ENCODE measurements at regions not wholly inside any gene's neighbourhood (a gene's known extent, or its start where the extent isn't known, plus 50 kb on each side); places are given as distances from the start of the nearest gene placed in this dataset.

DNA sequence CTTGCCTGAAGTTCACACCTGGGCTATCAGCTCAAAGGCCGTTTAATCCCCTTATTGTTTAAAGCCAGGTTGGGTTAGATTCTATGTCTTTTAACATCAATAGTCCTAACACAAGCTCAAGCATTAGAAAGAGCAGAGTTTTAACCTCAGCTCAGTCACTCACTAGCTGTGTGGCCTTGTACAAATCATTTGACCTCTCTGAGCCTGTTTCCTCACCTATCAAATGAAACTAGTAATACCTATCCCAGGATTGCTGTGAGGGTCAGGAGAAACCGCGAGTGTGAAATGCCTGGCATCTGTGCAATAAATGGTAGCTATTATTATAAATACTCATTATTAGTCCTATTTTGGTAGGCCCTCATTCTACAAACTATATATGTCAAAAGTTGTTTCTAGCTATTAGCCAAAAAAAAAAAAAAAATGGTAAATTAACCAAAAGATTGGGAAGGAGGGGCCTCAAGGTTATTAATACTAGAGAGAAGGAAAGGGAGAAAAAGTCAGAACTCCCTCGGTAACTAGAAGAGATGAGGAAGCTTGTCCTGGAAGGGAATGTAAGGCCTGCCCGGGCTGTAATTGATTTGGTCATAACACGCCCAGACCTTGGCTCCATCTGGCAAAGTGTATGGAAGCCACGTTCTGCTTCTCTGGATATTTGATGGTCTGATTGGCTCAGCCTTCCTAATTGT lies 510.5 kb upstream of the PROK2 start:
- no peak for FAIRE-seq

DNA sequence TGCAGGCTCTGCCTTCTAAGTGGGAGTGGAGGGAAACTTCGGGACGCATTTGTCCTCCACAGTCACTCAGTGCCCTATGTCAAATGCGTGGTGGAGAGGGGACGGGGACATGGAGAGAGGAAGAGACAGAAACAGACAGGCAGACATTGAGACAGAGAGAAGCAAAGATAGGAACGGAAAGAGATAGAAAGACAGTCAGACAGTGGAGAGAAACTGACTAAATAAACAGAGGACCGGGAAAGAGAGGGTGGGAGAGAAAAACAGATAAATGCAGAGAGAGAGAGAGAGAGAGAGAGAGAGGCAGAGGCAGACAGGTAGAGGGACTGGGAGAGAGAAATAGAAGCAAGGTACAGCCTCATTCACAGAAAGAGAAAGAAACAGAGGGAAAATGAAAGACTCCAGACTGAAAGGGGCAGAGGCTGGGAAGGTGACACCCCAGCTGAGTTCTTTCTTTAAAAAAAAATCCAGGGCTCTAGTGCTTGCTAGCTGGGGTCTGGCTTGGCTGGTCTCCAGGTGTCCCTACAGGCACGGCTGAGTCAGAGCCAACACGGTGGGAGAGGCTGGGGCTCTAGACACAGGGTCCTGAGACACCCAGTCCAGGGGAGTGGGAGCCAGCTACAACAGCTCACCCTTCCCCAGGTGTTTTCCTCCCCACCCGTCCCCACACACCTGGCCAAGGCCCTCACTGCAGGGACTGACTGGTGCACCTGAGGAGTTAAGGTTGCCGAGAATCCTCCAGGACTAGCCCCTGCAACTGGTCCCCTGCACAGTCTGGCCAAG lies 506.1 kb upstream of the PROK2 start:
- FAIRE-seq, result no peak

DNA sequence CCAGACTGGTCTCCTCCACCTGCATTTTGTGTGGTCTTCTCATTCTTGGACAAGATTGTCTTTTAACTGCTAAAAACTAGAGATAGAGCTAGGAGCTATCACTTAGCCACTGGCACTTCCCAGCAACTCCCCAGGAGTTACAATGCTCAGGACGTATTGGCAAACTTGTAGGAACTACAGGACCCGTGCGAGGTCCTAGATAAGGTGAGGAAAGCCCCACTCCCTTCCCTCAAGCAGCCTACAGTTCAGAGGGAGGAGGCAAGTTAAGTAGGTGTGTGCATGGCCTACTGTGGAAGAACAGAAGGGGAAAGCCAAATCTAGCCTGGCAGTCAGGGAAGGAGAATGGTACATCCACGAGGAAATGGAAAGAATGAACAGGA lies 504.7 kb upstream of the PROK2 start:
- no peak for FAIRE-seq

DNA sequence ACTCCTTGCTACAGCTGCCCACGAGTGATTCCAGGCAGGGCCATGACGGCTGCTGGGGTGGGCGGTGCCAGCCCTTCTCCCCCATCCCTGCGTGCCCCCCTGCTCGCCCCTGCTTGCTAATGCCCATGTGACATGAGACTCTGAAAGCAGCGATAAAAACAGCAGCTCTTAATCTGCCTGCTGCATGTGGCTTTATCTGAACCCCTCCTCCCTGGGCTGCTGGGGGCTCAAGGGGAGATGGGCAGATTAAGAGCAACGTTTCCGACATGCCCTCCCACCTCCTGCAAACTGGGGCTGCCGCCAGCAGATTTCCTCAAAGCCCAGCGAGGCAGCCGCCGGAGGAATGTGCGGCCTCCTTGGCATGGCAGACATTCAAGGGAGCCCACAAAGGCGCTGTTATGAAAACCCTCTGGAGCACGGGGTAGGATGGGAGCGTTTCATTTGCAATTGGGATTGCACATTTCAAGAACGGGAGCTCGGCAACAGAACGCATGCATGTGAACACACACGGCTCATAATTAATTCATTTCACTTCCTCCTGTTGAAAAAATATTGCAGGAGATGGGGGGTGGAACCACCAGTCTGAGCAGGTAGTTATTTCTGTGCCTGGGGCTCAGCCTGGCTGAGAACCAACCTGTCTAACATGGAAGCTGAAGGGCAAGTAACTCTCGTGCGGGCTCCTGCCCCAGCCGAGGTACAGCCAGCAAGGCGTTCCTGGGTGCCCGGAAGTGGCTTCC lies 504.2 kb upstream of the PROK2 start:
- FAIRE-seq, result no peak

DNA sequence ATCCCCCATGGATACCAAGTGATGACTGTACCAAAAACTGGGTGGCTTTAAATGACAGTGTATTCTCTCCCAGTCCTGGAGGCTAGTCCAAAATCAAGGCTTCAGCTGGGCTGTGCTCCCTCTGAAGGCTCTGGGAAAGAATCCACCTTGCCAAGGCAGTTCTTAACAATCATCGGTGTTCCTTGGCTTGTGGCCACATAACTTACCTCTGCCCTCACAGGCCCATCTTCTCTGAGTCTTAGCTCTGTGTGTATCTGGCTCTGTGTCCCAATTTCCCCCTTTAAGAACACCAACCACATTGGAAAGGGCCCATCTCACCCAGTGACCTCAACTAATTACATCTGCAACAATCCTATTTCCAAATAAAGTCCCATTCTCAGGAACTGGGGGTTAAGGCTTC lies 503.0 kb upstream of the PROK2 start:
- no peak for FAIRE-seq

DNA sequence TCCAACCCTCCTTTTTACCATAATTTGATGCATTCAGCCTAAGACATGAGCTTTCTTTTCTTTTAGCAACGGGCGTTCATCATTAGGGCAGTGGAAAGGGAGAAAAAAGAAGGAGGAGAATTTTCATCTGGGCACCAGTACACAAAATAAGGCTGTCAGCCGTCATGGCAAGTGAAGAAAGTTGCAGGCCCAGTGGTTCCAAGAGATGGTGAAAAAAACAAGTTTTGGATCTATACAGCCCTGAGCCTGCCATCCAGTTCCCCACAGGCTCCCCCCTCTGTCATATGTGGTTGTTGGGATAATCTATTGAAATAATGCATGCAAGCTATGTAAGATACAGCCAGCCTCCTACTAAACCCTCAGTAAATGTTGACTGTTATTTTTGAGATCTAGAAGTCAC lies 500.6 kb upstream of the PROK2 start:
- no peak for FAIRE-seq

DNA sequence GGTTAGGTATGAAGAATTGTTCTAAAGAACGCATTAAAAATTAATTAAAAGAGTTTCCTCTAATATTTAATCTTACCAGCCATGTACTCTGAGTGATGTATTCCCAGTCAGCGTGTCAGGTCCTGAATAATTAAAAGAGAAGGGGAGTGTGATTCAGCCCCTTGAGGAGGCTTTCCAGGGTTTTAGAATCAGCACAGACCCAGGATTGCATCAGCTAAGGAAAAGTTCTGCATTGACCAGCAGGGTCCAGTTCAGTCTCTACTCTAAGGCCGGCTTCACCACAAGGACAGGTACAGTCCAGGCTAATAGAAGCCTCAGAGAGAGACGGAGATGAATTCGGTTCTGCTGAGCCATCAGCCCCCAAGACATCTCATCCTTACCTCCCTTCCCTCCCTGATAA lies 499.5 kb upstream of the PROK2 start:
- no peak for FAIRE-seq

DNA sequence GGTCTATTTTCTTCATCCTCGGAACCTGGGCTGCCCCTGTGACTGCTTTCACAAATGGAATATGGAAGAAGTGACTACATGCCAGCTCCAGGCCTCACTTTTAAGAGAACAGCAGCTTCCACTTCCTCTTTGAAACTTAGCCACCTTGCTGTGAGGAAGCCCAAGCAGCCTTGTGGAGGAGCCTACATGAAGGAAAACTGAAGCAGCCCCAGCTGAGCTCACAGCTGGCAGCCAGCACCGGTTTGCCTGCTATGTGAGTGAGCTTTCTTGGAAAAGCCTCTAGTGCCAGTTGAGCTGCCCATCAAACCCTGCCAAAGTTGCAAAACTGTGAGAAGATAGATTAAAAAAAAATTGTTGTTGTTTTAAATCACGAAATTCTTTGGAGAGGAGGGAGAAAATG lies 498.0 kb upstream of the PROK2 start:
- FAIRE-seq, result no peak

DNA sequence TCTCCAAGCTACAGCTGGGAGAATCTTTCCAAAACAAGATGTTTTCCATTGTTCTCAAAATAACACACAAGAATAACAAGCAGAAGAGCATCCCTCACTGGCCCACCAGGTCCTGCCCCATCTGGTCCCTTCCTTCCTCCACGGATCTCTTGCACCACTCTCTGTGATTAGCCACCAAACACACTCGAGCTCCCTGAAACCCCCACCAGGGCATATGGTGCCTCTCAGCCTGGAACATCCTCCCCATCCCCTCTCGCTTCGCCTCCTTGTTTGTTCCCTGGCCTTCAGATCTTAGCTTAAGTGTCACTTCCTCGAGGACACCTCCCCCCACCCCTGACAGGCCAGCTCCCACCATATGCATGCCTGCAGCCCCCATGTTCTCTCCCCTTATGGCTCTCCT lies 496.6 kb upstream of the PROK2 start:
- no peak for FAIRE-seq

DNA sequence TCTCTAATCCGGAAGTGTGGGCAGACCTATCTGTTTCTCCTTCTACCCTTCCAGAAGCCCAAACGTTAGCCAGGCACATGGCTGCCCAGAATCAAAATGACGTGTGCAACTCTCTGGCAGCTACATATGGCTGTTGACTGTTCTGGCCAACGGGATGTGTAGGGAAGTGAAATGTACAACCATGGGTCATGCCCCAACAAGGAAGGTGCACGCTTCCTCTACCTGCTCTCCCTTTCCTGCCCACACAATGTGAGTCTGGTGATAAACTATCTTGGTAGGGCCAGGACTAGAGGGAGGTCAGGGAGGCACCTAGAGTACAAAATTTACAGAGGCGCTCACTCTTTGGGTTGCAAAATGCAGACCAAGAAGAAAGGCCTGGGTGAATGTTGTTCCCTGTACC lies 495.9 kb upstream of the PROK2 start:
- FAIRE-seq, result no peak

DNA sequence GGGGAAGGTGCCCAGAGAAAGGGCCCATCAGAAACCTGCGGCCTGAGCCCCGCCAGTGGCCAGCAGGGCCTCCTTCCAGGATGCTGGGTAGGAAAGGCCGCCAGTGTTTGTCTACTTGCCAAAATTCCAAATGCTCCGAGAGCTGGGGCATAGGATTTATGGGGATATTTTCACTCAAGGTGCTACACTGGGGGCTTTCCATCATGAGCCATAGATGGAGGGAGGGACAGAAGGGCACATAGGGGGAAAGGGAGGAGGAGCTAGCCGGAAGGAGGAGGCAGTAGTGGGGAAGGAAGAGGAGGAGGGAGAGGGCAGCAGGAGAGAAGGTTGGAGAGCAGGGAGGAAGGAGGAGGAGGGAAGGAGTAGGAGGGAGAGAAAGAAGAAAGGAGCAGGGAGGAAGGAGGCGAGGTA lies 494.7 kb upstream of the PROK2 start:
- no peak for FAIRE-seq

DNA sequence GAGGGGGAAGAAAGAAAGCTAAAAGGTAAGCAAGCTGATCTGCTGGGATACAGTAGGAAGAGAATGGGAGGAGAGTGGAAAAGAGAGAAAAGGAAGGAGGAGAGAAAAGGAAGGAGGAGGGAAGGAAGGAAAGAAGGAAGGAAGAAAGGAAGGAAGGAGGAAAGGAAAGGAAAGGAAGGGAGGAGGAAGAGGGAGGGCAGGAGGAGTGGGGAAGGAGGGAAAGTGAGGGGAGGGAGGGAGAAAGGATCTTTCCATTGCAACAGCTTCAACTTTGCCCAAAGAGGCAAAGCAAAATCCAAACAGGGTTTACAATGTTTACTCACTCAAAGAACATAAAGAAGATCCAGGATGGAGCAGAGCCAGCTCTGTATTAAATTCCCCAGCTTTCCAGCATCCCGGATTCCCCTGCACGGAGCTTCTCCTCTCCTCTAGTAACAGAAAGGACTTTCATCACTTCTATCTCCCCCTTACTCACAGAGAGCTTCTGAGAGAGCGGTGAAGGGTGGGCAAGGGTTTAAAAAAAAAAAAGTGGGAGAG lies 494.2 kb upstream of the PROK2 start:
- FAIRE-seq, result no peak

DNA sequence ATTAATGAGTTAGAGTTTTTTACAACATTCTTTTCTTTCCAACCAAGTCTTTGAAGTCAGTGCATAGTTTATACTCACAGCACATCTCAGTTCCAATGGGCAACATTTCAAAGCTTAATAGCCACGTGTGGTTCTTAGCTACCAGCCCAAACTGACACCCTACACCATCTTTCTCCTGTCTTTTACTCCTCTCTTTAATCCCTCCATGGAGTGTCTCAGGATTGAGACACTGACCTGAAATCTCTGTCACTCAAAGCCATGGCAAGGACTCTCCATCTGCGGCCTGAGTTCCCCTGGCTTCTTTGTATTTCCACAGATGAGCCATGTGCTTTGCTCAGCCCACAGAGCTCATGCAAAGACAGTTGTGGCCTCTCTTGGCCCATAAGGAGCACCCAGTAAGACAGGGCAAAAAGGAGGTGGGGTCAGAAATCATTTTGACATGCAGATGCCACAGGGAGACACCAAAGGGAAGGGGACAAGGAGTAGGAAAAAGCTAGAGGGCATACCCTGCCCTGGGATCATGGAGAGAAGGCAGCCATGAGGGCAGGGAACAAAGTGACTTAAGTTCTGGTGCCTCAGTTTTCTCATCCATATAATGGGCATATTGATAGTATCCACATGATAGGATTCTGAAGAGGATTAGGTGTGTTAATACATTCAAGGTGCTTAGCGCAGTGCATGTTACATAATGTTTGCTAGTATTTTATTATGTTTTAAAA lies 493.6 kb upstream of the PROK2 start:
- FAIRE-seq, result no peak

DNA sequence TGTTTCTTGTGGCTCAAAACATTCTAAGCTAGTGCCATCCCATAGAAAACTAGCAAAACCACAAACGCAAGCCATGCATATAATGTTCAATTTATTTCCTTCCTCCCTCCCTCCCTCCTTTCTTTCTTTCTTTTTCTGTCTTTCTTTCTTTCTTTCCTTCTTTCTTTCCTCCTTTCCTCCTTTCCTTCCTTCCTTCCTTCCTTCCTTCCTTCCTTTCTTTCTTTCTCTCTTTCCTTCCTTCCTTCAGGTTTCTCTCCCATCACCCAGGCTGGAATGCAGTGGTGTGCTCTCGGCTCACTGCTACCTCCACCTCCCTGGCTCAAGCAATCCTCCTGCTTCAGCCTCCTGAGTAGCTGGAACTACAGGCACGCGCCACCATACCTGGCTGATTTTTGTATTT lies 492.8 kb upstream of the PROK2 start:
- FAIRE-seq, result no peak

DNA sequence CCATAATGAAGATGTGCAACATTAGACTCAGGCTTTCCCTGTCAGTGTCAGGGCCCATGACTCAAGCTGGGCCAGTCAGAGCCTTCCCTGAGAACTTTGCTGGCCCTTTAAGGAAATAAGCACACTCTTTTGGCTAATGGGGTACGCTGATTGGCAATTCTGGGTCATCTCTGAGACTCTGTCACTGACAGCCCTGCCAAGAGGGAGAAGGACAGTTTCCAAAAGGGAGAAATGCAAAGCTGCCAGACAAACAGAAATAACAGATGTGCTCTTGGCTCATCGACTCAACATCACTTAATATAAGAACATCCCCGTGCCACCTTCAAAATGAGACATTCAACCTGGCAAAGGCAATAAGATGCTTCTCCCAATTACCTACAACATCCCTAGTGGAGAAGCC lies 491.9 kb upstream of the PROK2 start:
- FAIRE-seq, result no peak

DNA sequence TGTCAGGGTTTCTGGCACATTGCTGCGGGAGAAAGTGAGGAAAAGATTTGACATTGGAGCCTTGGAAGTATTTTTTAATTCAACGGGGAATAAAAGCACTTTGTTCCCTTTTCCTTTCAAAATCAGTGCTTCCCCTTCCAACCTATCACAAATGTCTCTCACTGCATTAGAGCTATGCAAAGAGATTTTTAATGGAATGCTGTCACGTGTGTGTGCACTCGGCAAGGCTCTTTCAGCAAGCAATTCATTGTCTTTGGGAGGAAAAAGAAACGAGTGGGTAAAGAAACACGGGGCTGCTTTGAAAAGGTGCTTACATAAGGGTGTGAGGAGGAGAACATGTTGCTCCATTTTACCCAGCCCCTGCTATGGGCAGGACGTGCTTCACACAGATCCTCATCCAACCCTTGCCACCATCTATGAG lies 490.4 kb upstream of the PROK2 start:
- FAIRE-seq, result no peak

DNA sequence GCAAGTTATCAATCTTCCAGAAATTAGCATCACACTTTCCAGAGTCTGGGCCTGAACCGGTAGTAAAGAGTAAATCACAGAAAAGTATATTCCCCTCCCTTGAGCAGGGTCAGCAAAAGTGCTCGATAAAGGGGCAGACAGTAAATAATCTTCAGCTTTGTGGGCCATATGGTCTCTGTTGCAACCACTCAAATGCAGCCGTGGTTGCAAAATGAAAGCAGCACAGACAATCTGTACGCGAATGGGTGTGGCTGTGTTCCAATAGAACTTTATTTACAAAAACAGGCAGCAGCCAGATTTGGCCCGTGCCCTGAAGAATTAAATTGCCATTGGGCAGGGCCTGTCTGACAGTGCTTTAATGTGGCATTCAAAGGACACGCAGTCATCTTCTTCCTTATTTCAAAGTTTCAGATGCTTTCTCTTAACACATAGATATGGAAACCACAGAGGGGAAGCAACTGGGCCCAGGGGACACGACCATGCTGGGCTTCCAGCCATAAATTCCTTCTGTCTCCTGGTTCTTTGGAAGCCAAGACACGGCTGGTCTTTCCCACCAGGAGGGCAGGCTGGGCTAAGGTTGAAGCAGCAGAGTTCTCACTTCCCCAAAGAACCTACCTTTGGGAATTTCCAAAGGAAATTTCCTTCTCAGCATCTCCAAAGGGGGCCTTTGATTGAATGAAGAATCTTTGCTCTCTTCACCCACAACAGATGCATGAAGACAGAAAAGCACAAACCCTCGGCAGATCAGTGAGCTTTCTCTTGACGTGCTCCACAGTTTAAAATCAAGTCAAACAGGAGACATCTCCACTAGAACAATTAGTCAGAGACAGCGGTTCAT lies 489.8 kb upstream of the PROK2 start:
- peak; percentile 70 for FAIRE-seq

DNA sequence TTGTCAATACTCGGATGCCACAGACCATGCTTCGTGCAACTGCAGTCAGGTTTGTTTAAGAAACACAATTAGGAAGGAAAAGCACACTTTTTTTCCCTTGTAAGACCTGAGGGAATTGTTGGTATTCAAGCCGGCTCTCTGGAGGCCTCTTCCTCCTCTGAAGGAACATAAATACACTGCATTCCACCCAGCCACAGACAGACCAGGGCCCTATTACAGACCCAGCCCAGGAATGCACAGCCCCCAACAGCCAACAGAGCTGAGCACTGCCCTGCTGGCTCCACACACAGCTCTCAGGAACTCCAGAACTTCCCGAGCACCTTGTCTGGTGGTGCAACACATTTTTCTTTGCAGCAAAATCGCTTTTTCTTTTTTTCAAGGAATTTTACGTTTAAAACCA lies 488.7 kb upstream of the PROK2 start:
- no peak for FAIRE-seq

DNA sequence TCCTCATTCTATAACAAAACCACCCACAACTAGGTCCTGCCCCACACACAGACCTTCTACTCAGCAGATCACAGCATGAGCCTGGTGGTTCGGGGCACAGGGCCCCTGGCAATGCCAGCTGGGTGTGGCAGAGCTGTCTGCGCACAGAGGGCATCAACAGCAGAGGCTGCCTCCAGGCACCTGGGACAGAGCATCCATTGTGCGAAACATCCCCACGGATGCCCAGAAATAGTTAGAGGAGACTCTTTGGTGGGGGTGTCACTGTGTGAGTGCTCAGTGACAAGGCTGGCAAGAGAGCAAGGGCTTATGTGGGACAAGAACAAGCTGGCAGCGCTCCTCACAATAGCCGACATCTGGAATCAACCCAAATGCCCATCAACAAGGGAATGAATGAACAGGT lies 487.4 kb upstream of the PROK2 start:
- FAIRE-seq, result no peak

DNA sequence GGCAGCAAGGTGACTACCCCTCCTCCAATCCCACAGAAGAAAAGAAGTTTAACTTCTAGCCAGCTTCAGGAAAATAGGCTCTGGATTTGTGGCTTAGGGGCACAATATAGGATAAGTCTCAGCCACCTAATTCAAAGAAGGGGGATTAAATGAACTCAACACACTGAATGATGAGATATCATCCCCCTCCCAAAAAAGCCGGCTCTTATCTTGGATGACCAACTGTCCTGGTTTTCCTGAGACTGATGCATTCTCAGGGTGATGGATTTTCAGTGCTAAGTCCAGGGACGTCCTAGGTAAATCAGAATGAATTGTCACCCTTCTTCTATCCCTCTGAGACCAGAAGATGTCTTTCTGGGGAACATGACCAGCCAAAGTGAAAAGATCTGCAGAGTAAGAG lies 487.0 kb upstream of the PROK2 start:
- no peak for FAIRE-seq

DNA sequence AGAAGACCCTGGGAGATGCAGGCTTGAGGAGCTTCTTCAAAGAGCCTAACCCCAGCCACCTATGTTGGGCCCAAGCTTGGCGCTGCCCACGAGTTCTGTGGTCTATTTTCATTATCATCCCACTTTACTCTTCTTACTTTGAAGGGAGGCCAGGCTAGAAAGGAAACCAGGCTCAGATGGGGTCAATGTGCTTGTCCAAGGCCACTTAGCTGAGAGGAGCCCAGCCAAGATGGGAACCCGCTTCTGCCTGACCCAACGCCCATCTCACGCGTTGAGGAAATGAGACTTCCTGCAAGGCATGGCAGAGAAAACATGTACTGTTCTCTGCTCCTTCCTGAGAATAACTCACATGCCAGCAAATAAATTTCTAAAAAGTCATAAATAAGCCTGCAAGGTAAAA lies 486.3 kb upstream of the PROK2 start:
- FAIRE-seq, result no peak

DNA sequence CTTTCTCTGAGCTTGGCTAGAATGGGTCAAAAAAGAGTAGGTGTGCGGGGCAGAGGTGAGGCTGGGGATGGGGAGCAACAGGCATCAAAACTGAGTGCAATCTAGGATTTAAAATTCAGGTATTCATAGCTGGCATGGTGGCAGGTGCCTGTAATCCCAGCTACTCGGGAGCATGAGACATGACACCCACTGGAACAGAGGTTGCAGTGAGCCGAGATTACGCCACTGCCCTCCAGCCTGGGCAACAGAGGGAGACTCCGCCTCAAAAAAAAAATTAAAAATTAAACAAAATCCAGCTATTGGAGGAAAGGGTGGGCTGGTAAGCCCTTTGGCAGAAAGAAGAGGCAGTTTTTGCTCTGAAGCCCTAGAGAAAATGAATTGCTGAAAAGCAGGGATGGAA lies 485.8 kb upstream of the PROK2 start:
- no peak for FAIRE-seq
